UCSD-AML1 (cell line): ENCODE measurements at regions not wholly inside any gene's neighbourhood (a gene's known extent, or its start where the extent isn't known, plus 50 kb on each side); places are given as distances from the start of the nearest gene placed in this dataset.
"Not testable (repeated sequence)": the region's sequence is repeated elsewhere in the genome, so short reads cannot be mapped to it uniquely, and the experiment has no call there.

Experiments
- DNase-seq: peaks from one replicate; lab custom pipeline; 2025; ENCODE audit not compliant: unreplicated experiment; lab: John Stamatoyannopoulos, UW

DNA sequence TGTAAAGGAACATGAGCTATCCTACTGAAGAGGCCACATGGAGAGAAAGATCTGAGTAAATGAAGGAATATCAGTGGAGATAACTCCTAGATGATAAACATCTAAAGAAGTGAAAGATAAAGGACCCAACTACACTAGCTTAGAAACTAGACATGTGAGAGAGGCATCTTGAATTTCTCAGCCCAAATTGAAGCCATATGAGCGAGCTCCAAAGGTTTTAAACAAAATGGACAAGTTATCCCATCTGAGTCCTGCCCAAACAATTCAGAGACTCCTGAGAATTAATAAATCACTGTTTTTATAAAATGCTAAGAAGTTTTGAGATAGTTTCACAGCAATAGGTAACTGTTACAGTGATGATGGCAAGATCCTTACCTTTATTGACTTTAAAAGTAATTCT, 438.9 kb downstream of the NAV3 start:
- no peak for DNase-seq

DNA sequence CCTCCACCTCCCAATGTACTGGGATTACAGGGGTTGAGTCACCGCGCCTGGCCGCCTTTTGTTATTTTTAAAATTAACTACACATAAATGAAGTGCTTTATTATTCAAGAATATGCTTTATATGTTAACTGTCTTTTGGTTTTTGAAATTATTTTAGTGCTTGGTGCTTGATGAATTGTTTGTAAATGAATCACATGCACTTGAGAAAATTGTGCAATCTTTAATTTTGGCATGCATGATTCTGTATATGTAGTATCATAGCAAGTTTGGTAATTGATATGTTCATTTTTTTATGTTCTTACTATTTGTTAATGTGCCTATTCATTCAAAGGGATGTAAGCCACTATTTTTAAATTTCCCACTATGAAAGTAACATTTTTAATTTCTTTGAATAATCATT, 440.9 kb downstream of the NAV3 start:
- no peak for DNase-seq

GRCh38 chr12:78275886-78276285, 445.2 kb downstream of the NAV3 start:
- DNase-seq, result no peak

DNA sequence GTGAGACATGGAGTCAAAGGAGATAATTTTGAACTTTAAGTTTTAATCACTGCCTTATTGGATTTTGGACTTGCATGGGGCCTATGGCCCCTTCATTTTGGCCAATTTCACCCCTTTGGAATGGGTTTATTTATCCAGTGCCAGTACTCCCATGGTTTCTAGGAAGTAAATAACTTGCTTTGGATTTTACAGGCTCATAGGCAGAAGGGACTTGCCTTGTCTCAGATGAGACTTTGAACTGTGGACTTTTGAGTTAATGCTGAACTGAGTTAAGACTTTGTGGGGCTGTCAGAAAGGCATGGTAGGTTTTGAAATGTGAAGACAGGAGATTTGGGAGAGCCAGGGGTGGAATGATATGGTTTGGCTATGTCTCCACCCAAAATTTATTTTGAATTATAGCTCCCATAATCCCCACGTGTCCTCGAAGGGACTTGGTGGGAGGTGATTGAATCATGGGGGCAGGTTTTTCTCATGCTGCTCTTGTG, 448.1 kb downstream of the NAV3 start:
- no peak for DNase-seq

- no peak for DNase-seq
Observed at GRCh38 chr12:78279567-78279966, 448.9 kb downstream of the NAV3 start.

DNA sequence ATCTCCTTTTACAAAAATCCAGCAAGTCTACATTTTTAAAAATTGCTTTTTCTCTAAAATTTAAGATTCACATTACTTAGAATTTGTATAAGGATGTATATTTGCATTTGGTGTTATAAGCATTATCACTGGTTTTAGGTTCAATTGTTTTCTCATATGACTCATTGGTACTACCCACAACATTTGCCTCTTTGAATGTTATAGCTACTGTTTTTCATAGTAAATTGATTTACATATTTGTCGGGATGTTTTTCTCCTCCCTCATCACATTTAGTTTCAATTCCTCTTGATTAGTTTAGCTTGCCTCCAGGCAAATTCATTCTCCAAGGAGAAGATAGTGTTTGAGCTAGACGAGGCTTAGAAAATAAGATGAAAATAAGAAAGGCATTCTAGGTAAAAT, 450.4 kb downstream of the NAV3 start:
- DNase-seq, result not testable (repeated sequence)

- no peak for DNase-seq
Observed at GRCh38 chr12:78284417-78284816, 453.7 kb downstream of the NAV3 start.

DNA sequence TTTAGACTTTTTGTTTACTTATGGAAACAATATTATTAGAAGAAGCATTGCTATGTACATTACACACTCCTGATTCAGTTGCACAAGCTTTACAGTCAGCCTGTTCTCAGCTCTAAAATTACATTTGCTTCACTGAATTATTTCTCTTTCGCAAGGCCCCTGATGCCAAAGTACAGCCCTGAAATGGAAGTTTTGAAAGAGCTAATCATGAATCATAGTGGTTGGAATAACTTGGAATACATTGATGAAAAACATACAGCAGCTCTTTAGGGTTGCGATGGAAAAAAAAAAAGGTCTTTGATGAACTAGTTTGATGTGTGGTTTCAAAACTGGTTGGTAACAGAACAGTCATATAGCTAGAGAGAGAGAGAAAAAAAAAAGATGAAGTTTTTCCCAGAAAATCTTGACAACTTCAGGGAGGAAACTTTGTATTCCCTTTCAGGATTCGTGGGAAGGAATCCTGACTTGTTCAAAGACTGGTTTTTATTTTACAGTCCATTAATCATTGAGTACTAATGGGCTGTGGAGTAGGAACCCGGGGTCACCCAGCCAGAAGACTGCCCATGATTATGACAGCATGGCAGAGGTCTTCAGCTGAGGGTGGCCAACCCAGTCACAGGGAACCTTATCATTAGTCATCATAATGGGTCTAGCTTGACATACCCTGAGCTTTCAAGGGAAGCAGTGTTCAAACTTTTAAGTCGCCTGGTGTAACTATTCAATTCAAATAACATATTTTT, 460.1 kb downstream of the NAV3 start:
- DNase-seq, result no peak

DNA sequence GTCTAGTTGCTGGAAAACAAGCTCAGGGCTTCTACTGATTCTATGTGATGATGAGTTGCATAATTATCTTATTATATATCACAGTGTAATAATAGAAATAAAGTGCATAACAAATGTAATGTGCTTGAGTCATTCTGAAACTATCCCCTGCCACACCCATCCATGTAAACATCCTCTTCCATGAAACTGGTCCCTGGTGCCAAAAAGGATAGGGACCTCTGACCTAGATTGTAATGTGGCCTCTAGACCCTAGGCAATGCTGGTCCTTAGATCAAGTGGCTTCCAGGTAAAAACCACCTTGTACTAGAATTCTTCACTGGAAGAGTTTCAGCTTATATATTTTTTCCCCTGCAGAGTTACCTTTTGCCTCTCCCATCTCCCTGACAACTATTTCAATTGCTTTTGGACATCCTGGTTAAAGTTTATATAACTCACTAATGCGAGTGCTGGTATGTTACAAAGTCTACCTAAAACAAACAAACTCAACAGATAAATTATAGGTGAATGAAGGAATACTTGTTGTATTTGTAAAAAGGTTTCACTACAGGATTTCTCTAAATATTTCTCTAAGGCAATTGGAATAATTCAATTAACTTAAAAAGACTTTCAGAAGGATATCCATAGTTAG, 462.5 kb downstream of the NAV3 start:
- DNase-seq, result no peak

DNA sequence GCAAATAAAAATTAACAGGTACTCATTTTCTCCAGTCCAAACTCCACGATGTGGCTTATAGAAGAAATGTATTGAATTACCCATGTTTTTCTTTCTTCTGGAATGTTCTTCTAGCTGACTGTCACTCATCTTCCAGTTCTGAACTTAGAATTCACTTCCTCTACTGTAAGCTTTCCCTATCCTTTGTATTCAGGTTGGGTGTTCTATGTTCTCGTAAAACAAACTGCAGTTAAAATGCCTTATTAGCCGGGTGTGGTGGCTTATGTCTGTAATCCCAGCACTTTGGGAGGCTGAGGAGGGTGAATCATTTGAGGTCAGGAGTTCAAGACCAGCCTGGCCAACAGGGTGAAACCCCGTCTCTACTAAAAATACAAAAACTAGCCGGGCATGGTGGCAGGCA, 470.6 kb downstream of the NAV3 start:
- DNase-seq, result not testable (repeated sequence)

DNA sequence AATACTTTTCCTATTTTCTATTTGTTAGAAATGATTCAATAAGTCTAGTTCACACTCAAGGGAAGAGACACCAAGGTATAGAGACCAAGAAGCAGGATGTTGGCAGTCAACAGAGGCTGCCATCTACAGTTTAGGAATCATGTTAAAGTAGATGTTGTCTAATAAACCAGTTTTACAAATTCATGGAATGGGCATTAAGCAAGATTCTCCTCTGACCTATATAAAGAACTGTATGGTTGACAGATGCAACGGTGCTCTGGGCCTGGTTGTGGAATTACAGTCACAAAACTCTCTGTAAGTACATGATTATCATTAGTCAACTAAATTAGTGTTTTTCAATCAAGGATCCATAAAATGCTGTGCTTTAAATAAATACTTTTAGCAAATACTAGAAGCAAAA, 475.1 kb downstream of the NAV3 start:
- no peak for DNase-seq

DNA sequence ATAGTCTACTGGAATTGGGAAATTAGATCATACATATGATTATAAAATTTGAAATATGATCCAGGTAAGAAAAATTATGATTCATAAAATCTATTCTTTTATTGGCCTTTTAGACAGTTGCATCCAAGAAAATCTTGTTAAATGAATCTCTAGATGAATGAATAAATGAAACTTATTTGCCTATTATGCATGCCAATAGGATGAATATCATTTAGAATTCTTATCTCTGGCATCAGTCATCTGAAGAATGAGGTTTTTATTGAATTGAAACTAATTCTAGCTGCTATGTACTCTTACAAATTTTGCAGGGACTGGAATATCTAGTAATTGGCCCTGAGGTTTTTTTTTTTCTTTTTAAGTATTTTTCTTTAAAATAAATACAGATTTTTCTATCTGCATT, 475.5 kb downstream of the NAV3 start:
- DNase-seq, result no peak

GRCh38 chr12:78308701-78309100, 478.0 kb downstream of the NAV3 start:
- no peak for DNase-seq

DNA sequence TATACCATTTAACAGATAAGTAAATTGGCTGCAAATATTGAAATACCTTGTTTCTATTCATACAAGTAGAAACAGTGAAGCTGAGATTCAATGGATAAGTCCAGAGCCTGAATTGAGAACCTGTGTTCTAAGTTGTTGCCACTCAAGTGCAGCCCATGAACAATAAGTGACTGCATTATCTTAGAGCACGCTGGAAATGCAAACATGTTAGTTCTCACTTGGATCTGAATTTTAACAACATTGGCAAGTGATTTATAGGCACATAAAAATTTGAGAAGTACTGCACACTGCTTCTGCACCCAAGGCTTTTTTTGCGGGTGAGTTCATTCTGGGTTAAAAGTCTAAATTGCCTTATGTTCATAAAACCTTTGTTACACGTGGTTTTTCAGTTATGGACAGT, 484.3 kb downstream of the NAV3 start:
- no peak for DNase-seq

GRCh38 chr12:78316136-78316535, 485.4 kb downstream of the NAV3 start:
- DNase-seq, result no peak

GRCh38 chr12:78316631-78317468, 486.2 kb downstream of the NAV3 start:
- DNase-seq, result no peak

DNA sequence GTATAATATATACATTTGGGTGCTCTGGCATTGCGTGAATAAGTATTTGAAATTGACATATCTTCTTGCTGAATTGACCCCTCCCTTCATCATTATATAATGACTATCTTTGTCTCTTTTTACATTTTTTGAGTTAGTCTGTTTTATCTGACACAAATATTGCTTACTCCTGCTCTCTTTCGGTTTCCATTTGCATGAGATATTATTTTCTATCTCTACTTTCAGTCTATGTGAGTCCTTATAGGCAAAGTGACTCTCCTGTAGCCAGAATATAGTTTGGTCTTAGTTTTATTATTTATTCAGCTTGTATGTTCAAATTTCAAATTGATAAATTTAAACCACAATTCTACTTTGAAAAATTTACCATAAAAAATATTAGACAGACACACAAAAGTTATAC, 491.0 kb downstream of the NAV3 start:
- DNase-seq, result no peak

- no peak for DNase-seq
Observed at GRCh38 chr12:78323226-78323625, 492.5 kb downstream of the NAV3 start.

GRCh38 chr12:78324234-78324633, 493.5 kb downstream of the NAV3 start:
- no peak for DNase-seq

- DNase-seq, result no peak
Observed at GRCh38 chr12:78328524-78328923, 497.8 kb downstream of the NAV3 start.

GRCh38 chr12:78330131-78330530, 499.4 kb downstream of the NAV3 start:
- DNase-seq, result no peak

- DNase-seq, result no peak
Observed at GRCh38 chr12:78331181-78331580, 500.5 kb downstream of the NAV3 start.
